HG02642 (cell line): ENCODE measurements at regions not wholly inside any gene's neighbourhood (a gene's known extent, or its start where the extent isn't known, plus 50 kb on each side); places are given as distances from the start of the nearest gene placed in this dataset.
"Not testable (repeated sequence)": the region's sequence is repeated elsewhere in the genome, so short reads cannot be mapped to it uniquely, and the experiment has no call there.

Experiments
- ATAC-seq: cut with Tn5 transposase; IDR thresholded peaks from one replicate; pipeline ENCODE4 v1.9.1; 2021; ENCODE audit warnings: mild to moderate bottlenecking; ENCODE audit not compliant: unreplicated experiment, poor library complexity

DNA sequence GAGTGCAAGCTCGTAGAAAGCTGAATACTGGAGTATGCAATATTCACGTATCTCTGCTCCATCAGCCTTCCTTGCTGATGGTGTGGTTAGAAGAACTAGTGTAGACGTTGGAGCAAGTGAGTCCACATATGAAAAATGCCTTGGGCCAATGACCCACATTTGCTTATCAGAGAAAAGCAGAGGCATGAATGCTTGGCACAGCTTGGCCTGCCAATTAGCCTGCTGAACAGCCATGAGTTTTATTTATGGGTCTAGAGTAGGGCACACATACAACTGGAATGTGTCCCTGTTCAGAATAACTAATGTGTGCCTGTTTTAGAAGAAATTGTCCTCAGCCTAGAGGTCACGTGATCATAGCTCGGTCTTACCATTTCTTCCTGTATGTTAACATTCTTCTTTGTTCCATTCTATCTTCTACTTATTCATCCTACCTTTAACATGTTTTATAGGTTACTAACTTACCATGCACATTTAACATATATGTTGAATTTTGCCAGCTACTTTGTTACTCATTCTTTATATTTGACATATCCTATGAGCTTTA is 432.7 kb upstream of the AADAT start:
- ATAC-seq, result no peak

- no peak for ATAC-seq
These were observed 407.9 kb upstream of the AADAT start for GRCh38 chr4:170497689-170498088.

GRCh38 chr4:170497112-170497511 is 407.4 kb upstream of the AADAT start:
- no peak for ATAC-seq

GRCh38 chr4:170491981-170492380 is 402.2 kb upstream of the AADAT start:
- no peak for ATAC-seq

GRCh38 chr4:170476351-170476750 is 386.6 kb upstream of the AADAT start:
- ATAC-seq, result no peak

DNA sequence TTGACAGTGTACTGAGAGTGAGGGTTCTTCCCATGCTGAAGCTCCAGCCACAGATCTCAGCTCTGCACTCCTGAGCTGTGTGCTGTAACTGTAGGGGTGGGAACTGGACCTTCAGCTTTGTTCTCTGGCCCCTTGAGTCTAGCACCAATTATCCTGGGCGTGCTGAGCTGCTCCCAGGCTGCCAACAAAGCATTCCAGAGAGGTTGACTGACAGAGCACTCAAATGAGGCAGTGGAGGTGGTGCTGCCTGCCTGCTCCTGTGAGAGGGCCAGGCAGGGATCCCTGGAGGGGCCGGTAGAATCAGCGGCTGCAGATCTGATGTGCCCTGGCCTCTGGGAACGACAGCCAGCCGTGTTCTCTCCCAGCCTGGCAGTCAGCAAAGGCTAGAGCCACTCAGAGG is 375.7 kb upstream of the AADAT start:
- ATAC-seq, result no peak

- no peak for ATAC-seq
These were observed 374.9 kb upstream of the AADAT start for GRCh38 chr4:170464614-170465197.

DNA sequence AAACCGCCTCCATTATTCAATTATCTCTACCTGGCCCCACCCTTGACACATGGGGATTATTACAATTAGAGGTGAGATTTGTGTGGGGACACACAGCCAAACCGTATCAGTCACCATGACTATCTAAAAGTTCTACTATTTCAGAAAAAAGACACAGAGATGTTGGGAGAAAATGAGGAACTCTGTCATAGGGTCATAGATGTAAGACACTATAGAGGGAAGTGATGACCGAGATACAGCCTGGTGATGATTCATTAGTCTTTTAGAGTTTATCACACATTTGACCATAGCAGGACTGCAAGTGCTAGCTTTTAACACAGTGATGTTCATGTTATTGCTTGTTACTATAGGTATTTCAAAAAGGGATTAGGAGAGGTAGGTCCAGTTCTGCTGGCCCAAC is 357.0 kb upstream of the AADAT start:
- ATAC-seq, result no peak

GRCh38 chr4:170441146-170441545 is 351.4 kb upstream of the AADAT start:
- ATAC-seq, result not testable (repeated sequence)

- ATAC-seq, result no peak
These were observed 339.2 kb upstream of the AADAT start for GRCh38 chr4:170428929-170429328.

- no peak for ATAC-seq
These were observed 335.9 kb upstream of the AADAT start for GRCh38 chr4:170425521-170426143.

GRCh38 chr4:170425040-170425439 is 335.3 kb upstream of the AADAT start:
- ATAC-seq, result no peak

- ATAC-seq, result no peak
These were observed 333.4 kb upstream of the AADAT start for GRCh38 chr4:170423137-170423536.

GRCh38 chr4:170420255-170420693 is 330.5 kb upstream of the AADAT start:
- ATAC-seq, result peak; percentile 83

GRCh38 chr4:170414961-170415360 is 325.2 kb upstream of the AADAT start:
- ATAC-seq, result no peak

DNA sequence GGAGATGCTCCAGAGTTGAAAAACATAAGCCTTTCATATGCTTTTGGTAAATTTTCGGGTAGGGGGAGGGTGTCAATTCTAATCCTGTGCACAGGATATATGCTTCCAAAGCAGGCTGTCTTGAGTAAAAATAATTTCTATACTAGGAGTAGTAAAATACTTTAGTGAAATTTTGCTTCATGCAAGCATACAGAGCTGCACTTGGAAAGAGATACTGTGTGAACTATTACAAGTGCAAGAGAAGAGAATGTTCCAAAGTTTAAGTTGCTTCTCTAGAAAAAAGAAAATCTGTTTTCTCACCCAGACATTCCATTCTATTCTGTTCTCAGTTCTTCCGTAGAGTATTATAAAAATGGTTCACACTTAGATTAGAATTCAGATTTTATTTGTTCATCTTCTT is 324.6 kb upstream of the AADAT start:
- ATAC-seq, result no peak

DNA sequence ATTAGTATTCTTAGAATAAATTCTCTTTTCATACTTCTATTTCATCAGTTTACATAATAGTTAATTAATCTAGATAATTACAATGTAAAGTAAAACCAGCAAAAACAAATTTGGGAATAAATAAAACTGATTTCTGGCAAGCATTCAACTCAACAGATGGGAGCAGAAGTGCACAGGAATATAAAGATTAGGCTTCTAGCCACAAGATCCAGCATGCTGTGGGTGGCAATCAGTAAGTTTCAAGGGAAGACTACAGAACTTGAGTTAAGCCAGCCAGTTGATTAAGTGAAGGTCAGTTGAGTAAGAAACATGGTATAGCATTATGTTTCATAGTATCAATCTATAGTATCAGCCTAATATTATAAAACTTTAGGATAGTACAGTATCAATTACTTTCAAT is 324.2 kb upstream of the AADAT start:
- no peak for ATAC-seq

- no peak for ATAC-seq
These were observed 310.6 kb upstream of the AADAT start for GRCh38 chr4:170400361-170400760.

GRCh38 chr4:170399581-170400293 is 310.0 kb upstream of the AADAT start:
- ATAC-seq, result no peak

GRCh38 chr4:170398218-170398617 is 308.5 kb upstream of the AADAT start:
- ATAC-seq, result no peak

DNA sequence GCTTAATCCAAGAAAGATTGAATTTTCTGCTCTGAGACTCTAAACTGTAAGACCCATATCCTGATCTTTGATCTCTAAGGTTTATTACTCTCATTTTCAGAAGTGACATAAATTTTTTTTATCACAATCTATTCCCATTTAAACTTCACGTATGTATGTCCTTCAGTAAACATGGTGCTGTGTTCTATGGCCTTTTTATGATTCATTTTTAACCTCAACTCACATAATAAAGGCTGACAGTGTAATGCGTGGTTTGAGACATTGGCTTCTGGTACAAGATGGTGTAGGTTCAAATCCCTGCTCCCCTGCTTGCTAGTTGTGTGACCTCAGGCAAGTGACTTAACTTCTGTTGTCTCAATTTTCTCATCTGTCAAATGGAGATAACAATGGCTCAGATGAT is 306.0 kb upstream of the AADAT start:
- ATAC-seq, result no peak
